H4 (cell line): ENCODE measurements at regions not wholly inside any gene's neighbourhood (a gene's known extent, or its start where the extent isn't known, plus 50 kb on each side); places are given as distances from the start of the nearest gene placed in this dataset.
A peak's percentile ranks its signal among the peaks of the same experiment; 100 is the strongest.

Experiments used
- DNase-seq: peaks from one replicate; pipeline ENCODE4 v3.0.0-alpha.2; 2015; ENCODE audit warnings: low spot score

DNA sequence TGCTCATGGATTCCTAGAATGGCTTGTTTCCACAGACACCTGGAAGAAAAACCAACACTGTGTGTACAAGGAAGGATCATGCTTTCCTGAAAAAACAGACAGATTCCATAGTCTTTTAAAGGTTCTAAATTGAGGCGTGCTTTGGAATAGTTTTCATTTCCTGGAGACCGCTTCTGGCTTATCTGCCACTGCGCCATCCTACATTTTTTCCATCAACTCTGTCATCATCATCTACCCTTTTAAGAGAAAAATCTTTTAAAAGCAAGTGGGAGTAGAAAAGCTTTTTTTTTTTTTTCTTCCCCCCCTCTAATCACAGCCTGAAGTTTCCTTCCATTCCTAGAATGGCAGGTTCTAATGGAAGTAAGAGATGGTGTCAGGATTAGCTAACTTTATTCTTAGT is 379.4 kb upstream of the C2CD4B start:
- no peak for DNase-seq

DNA sequence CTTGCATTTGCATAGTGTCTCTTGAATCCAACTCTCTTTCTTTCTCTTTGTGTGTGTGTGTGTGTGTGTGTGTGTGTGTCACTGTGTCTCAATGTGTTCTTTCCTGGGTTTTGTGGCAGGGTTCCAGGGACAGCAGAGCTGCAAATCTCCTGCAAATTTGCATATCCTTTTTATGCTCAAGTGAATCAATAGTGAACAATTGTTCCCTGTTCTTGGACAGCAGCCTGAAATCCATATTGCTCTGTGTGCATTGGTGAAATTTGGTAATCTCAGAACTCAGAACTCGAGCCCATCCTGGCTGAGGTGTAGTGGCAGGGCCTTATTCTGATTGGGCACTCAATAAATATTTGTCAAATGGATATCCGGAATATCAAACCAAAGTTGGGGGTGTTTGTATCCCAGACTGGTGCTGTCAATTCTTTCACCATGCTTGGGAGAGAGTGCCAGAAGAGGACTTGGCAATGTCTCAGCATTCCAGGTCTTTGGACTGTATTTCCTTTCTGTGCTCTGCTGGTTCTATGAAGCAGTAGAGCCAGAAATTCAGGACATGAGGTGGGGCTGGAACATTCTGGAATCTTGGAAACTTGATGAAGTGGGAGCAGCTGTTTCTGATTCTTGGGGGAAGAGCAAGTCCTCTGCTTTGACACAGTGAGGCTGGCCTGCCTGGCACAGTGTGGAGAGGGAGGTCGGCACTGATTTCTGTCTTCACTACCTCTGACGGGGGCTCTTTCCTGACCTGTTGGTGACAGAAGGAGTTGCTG is 380.6 kb upstream of the C2CD4B start:
- DNase-seq = no peak

DNA sequence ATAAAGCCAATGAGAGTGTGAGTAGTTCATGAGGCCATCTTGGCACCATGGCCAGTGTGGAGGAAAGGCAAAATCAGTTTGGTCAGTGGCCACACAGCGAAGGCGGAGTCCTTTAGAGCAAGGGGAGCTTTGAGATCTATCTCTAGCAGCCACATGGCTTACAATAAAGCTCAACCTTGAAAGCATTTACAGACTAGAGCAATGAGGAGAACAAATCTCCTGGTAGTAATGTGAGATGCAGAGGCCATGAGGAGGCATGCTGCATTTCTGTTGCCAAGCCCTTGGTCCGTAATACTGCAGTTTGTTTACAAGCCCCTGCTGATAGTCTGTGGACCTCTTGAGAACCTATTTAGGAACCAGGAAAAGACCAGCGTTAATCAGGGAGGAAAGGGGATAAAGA is 381.5 kb upstream of the C2CD4B start:
- DNase-seq = no peak

DNA sequence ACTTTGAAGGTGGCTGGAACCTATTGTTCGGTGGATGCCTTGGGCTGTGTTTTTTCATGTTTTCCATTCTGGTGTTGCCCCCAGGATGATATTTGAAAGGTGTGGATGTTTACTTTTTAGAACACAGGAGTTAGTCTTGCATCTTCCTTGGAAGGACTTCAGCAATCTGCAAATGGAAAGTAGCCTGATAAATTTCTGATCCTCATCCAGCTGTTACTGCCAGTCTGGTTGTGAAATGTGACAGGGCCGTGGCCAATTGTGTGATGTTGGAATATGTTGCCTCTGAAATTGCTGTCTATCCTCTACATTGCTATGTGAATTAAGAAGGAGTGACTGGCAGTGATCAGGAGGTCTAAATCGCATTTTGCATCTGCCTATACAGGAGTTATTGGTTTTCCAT is 382.5 kb upstream of the C2CD4B start:
- DNase-seq = no peak

DNA sequence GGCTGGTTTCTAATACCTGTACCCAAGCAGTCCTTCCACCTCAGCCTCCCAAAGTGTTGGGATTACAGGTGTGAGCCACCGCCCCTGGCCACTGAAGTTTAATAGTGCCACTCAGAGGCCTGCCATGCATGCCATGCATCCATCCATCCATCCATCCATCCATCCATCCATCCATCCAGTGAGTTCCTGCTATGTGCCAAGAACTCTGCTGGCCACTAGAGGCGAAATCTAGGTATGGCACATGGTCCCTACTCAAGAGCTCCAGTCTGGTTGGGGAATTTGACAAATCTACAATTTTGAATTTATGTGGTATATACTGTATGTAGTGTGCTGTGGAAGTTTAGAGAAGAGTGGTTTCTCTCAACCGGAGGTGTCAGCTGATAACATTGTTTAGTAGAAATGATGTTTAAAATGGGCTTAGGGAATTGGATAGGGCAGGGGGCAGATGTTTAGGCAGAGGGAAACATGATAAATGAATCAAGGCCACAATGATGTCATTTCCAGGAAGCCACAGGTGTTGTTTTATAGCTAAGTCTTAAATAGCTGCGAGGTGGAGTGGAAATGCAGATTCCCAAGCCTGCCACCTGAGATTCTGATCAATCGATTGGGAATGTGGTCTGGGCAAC is 384.4 kb upstream of the C2CD4B start:
- peak; percentile 49 for DNase-seq

DNA sequence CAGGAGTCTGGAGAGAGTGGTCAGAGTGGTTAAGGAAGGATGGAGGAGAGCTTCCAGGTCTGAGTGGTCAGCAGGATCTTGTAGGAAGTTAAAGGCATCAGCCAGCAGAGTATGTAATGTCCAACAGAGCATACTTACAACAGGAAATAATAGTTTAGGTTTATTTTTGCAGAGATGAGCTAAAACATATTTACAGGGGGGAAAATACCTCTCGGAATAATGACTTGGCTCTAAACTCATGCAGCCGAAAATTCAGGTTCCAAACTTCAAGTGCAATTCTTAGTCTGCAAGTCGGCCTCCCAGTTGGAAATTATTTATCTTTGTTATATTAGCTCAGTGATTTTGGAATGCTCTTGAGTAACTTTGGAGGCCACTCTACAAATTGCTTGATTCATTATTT is 385.0 kb upstream of the C2CD4B start:
- DNase-seq = no peak

DNA sequence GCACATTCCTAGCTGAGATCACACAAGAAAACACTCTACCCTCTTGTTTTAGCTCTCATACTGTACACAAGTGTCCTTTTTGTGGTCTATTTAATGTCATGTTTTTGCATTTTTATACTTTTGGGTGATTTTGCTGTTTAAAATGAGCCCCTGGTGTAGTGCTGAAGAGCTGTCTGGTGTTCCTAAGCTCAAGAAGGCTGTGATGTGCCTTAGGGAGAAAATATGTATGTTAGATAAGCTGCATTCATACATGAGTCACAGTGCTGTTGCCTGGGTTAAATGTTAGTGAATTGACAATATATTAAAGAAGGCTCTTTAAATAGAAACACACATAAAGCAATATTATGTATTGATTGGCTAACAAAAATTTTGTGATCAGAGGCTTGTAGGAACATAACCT is 387.4 kb upstream of the C2CD4B start:
- DNase-seq = no peak

DNA sequence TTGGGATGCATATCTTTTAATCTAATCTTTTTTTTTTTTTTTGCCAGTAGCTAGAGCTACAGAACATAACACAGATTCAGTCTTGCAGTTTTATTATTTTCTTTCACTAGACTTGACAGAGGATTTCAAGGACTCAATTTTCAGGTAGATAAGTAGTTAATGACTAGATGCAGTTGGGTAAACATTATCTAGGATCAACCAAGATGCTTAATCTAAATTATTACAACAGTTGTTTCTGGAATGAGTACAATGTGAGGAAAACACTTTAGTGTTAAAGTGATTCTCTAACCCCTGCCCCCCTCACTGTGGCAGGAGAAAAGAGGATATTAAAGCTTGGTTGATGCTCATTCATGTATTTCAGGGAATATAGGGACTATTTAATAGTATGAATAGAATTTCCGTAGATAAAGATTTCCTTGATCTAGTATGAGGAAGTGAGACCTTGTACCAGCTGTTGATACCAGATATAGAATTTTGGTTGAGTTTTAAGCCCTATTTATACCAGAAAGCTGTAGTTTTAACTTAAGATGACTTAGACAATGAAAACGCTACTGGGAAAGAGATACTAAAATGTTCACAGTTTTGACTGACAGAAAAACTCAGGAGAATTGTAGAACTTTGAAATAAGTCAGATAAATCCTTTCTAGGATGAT is 389.0 kb upstream of the C2CD4B start:
- no peak for DNase-seq

DNA sequence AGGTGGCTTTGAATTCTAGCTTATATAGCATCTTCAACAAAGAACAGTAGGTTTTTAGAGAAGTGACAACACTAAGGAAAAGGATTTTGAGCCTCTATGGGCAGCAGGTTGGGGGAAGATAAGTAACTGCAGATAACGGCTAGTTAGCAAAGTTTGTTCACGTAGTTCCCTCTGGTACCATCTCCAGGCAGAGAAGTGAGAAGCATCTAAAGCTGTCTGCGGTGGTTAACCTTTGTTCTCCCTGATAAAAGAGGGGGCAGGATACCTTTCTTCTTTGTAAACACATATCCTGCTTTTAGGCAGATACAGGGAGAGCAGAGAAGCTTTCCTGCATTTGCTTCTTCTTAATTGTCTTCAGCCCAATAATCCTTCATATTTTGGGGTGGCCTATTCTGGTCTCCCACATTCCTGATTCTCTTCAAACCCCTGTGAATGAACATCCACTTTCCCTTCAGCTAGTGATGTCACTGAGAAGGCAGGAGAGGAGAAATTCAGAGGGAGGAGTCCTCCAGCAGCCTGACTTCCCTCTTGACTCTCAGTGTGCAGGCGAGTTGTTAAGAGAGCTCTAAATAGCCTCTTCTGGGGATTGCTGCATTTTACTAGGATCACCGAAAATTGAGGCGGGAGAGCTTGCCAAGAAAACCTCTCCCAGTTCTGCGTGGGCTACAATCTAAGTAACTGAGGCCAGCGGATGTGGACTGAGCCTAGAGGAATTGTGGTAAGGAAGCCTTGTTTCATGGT is 393.7 kb upstream of the C2CD4B start:
- no peak for DNase-seq

DNA sequence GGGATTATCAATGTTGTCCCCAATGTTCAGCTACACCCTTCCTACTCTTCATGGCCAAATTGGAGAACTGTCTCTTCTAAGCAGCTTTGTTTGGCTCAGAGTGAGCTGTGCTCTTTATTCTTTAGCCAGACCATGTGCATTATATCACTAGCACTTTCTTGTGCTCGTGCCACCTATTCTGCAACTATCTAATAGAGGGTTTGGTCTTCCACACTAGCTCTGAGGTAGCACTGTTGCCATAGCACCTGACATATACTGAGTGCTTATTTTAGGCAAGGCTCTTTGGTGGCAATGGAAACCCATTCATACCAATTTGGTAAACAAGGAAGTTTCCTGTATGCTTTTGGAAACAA is 394.3 kb upstream of the C2CD4B start:
- DNase-seq = no peak

DNA sequence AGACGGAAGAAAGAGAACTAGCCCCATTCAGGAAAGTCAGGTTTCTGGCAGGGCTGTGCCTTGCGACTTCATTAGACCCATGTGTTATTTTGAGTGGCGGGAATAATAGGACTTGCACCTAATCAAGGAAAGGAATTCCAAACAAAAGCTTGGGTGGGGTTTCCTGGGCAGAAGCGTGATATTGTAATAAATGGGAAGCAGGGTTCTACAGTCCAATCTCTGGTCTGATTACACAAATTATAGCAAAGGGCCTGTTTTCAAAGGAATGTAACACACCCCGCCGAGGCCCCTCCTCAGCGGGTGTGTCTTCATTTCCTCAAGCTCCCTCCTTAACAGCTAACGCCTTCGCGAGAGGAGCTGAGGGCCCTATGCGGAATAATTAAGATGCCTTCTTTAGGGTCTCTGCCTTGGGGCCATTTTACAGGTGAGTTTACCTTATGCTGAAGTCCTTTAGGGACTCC is 396.0 kb upstream of the C2CD4B start:
- no peak for DNase-seq

DNA sequence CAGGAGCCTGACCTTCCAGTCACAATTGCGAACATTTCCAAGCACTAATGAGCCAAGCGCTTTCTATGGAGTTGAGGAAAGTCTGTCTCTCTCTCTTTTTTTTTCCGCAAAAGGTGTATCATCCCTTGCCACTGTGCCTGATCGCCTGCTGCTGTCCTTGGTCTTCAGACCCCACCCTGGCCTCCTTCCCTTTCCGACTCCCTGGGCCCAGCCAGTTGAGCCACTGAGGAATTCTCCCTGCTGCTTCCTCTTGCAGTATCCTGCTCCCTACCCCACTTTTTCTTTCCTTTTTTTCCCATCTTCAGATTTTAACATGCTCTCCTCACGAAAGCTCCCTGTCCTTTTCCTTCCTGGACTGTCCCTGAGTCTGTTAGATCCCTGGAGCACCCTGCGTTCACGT is 396.5 kb upstream of the C2CD4B start:
- DNase-seq = no peak

DNA sequence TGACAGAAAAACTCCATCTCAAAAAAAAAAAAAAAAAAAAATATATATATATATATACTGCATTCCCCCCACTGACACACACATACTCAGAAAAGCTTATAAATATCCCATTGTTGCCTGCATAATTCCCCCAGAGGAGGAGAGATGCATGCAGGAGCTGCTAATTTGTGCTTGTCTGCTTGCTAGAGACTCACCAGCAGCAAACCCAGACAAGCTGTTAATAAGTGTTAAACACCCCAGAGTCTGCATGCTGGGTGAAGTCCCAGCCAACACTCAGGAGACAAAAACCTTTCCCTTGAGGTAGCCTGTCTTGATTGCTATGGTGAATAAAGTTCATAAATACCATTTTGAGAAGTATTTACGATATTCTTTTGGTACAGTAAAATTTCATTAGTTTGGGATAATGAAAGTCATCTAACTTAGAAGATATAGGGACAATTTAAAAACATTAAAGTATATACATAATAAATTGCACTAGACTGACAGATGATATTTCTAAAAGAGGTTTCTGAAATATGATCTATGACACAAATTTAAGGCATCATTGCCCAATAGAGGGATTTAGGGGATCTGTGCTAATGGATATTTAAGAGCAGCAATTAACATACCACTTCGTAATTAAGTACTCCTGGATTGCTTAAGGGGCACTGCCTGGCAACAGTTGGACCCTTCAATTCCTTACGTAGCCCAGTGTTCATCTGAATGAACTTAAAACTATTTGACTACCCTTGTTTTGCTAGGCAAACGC is 400.0 kb upstream of the C2CD4B start:
- no peak for DNase-seq

DNA sequence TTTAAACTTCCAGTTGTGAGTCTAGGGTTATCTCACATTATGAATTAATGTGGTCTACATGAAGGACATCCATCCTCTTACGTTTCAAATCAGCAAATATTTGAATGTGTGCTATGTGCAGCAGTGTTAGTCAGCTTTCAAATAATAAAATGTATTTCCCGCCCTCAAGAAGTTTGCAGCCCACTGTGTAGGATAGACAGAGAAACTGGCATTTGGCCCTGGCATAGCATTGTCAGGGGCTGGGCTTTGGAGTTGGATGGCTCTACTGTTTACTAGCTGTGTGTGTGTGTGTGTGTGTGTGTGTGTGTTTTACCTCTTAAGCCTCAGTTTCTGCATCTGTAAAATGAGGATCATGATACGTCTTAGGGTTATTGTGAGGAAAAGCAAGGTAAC is 400.5 kb upstream of the C2CD4B start:
- DNase-seq = no peak

DNA sequence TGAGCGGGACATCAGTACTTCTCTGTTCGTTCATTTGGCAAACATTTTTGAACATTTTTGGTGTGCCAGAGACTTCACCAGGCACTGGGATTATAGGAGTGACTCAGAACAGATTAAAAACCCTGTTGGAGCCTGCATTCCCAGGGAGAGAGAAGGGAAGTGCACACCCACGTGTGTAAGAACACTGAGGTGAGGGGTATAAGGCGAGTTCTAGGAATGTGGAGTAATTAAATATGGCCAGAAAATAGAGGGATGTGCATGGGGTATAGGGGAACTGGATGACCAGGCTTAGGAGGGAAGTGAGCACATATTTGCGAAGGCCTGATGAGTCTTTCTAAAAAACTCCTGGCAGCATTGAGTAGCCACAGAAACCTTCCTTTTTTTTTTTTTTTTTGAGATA is 401.2 kb upstream of the C2CD4B start:
- DNase-seq = no peak

DNA sequence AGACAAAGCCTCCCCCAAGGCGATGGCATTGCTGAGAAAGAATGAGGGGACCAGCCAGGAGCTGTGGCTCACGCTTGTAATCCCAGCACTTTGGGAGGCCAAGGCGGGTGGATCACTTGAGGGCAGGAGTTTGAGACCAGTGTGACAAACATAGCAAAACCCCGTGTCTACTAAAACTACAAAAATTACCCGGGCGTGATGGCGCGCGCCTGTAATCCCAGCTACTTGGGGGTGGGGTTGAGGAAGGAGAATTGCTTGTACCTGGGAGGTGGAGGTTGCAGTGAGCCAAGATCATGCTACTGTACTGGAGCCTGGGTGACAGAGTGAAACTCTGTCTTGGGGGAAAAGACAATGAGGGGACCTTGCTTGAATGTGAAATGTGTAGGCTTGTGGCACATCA is 402.4 kb upstream of the C2CD4B start:
- DNase-seq = no peak

DNA sequence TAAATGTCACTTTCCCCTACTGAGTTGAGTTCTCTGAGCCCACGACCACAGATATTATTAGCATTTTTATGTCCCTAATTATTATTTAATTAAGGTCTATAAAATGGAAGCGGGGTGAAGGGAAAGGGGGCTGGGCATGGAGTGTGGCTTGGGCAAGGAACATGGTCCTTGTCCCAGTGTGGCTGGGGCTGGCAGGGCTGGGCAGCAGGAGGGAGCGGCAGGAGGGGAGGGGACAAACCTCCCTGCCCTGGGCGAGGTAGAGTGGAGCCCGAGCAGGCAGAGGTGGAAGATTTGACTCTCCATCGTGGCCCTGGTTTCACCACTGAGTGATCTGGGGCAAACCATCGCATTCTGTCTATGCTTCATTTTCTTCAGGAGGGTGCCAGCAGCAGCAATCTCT is 402.9 kb upstream of the C2CD4B start:
- DNase-seq = no peak

DNA sequence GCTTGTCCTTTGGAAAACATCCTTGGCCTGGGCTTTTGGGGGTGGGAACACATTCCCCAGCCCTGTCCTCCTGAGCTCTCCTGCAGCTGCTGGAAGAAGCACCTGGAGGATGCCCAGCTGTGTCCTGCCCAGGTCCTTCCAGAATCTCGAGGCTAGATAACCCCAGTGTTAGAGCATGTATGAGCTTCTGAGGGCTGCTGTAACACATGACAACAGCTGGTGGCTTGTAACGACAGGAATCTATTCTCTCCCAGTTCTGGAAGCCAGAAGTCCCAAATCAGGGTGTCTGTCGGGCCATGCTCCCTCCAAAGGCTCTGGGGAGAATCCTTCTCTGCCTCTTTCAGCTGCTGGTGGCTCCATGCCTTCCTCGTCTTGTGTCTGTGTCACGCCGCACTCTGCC is 403.6 kb upstream of the C2CD4B start:
- DNase-seq = no peak

DNA sequence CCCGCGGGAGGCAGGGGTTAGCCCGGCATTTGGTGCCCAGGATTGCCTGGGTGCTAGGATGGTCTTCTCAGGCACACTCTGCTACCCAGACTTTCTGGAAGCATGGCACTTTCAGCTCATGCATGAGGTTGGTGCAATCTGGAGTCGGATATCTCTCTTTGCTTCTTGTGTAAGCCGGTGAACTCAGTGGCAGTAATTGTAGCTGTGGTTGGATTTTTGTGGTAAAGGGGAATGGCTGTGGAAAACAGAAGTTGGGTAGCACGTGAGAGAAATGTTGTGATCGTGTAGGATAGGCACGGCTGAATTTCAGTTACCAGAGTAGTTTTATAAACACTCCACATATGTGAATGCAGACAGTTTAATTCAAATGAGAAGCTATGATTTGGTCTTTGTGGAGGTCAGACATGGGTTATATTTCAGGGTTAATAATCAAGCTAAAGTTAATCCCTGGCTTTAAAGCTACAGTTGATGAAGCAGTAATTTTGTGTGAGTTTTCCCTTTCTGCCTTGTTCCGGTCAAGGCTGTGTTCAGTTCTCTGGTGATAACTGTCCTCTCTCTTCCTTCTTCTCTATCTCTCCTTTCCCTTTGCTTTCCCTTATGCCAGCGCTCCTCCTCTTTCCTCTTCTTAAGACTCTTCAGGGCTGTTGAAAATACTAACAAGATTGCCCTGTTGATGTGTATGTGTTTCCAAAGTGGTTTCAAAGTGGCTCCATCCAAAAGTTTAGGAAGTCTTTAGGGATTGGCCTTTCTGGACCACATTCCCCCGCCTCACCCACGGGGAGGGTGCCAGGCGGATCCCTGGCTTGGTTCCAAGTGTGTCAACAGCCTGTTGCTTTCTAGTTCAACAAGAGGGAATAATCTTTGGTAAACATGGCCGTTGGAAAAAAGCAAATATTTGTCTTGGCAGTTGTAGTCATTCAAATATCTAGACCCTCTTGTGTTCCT is 404.6 kb upstream of the C2CD4B start:
- DNase-seq = peak; percentile 89

DNA sequence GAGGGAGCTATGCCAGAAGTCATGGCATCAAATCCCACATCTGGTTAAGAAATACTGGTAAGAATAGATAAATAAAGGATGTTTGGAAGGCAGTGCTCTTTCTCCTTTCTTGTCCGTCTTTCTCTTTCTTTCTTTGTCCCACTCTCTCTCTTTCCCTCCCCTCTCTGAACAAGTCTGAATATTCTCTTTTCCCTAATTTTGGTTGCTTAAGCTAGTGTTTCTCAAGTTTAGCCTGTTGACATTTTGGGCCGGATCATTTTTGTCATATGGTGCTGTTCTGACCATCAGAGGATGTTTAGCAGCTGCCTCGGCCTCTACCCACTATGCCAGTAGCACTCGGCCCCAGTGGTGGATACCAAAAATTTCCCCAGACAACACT is 405.3 kb upstream of the C2CD4B start:
- no peak for DNase-seq

DNA sequence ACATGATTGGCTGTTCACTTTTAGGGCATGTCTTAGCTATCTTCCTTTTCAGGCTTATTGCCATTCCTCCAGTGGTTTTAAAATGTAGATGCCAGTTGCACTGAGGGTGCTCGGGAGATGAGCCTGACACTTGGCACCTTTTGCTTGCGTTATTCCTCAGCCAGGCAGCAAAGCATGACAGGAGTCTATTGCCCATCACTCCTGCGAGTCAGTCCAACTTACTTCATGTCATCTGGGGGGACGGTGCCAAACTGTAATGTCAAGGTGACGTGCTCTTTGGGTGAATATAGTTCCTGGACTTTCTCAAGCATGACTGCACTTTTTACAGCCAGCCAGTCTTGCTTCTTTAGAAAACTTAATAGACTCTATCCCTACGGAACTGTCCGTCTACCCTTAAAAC is 406.0 kb upstream of the C2CD4B start:
- DNase-seq = no peak
